ENCODE measurements at regions not wholly inside any gene's neighbourhood (a gene's known extent, or its start where the extent isn't known, plus 50 kb on each side); places are given as distances from the start of the nearest gene placed in this dataset.
"Not testable (repeated sequence)": the region's sequence is repeated elsewhere in the genome, so short reads cannot be mapped to it uniquely, and the experiment has no call there.

- no peak overlapping the region for H3K27ac Mint-ChIP-seq
- peaks cover 3% of the 10 kb centered on the region for H3K9me3 Mint-ChIP-seq
- no peaks in the 10 kb centered on the region for H3K36me3 Mint-ChIP-seq
- H3K4me3 Mint-ChIP-seq, result no peak overlapping the region
- H3K27me3 Mint-ChIP-seq, result no peaks in the 10 kb centered on the region
- no peak for ATAC-seq
- H3K4me1 Mint-ChIP-seq, result no peaks in the 10 kb centered on the region
Observed at GRCh38 chr14:87251011-87251410, 742.0 kb downstream of the GALC start.

- Mint-ChIP-seq H3K27me3 (no peaks in the 10 kb centered on the region), H3K4me1 (no peaks in the 10 kb centered on the region), H3K27ac (no peak overlapping the region), H3K4me3 (no peak overlapping the region), H3K36me3 (no peaks in the 10 kb centered on the region), H3K9me3 (peaks cover 29% of the 10 kb centered on the region)
- no peak for ATAC-seq
Observed at GRCh38 chr14:87241018-87241768, 751.8 kb downstream of the GALC start.

- not testable (repeated sequence) for H3K27ac Mint-ChIP-seq, H3K27me3 Mint-ChIP-seq, ATAC-seq, H3K4me3 Mint-ChIP-seq, H3K4me1 Mint-ChIP-seq, H3K36me3 Mint-ChIP-seq
- H3K9me3 Mint-ChIP-seq, result peaks cover 31% of the 10 kb centered on the region
Observed at GRCh38 chr14:87240319-87240718, 752.7 kb downstream of the GALC start.

GRCh38 chr14:87233806-87234384 is 759.1 kb downstream of the GALC start:
- Mint-ChIP-seq H3K4me3 (no peak overlapping the region), H3K36me3 (no peaks in the 10 kb centered on the region), H3K27me3 (no peaks in the 10 kb centered on the region), H3K4me1 (no peaks in the 10 kb centered on the region), H3K9me3 (peaks cover 35% of the 10 kb centered on the region), H3K27ac (no peak overlapping the region)
- no peak for ATAC-seq

GRCh38 chr14:87233266-87233665 is 759.7 kb downstream of the GALC start:
- Mint-ChIP-seq H3K4me3 (no peak overlapping the region), H3K4me1 (no peaks in the 10 kb centered on the region), H3K9me3 (peaks cover 31% of the 10 kb centered on the region), H3K36me3 (no peaks in the 10 kb centered on the region), H3K27ac (no peak overlapping the region), H3K27me3 (no peaks in the 10 kb centered on the region)
- no peak for ATAC-seq

GRCh38 chr14:87231336-87232026 is 761.5 kb downstream of the GALC start:
- no peaks in the 10 kb centered on the region for H3K36me3 Mint-ChIP-seq
- no peak overlapping the region for H3K4me3 Mint-ChIP-seq

GRCh38 chr14:87230726-87231125 is 762.3 kb downstream of the GALC start:
- H3K36me3 Mint-ChIP-seq, result no peaks in the 10 kb centered on the region
- no peak overlapping the region for H3K4me3 Mint-ChIP-seq
- H3K9me3 Mint-ChIP-seq, result peaks cover 23% of the 10 kb centered on the region
- no peak for ATAC-seq
- H3K27ac Mint-ChIP-seq, result no peak overlapping the region
- H3K27me3 Mint-ChIP-seq, result no peaks in the 10 kb centered on the region
- H3K4me1 Mint-ChIP-seq, result no peaks in the 10 kb centered on the region

More at GRCh38 chr14:87231336-87232026, 761.5 kb downstream of the GALC start:
- Mint-ChIP-seq H3K9me3 (peaks cover 25% of the 10 kb centered on the region), H3K27ac (no peak overlapping the region), H3K27me3 (no peaks in the 10 kb centered on the region), H3K4me1 (no peaks in the 10 kb centered on the region)
- ATAC-seq, result no peak

- no peak overlapping the region for H3K27ac Mint-ChIP-seq
- ATAC-seq, result no peak
- H3K4me1 Mint-ChIP-seq, result no peaks in the 10 kb centered on the region
- H3K4me3 Mint-ChIP-seq, result no peak overlapping the region
- H3K27me3 Mint-ChIP-seq, result no peaks in the 10 kb centered on the region
- no peaks in the 10 kb centered on the region for H3K36me3 Mint-ChIP-seq
- peaks cover 17% of the 10 kb centered on the region for H3K9me3 Mint-ChIP-seq
Observed at GRCh38 chr14:87229131-87229530, 763.9 kb downstream of the GALC start.

- Mint-ChIP-seq H3K4me1 (no peaks in the 10 kb centered on the region), H3K9me3 (no peaks in the 10 kb centered on the region), H3K36me3 (no peaks in the 10 kb centered on the region), H3K4me3 (no peak overlapping the region), H3K27ac (no peak overlapping the region), H3K27me3 (no peaks in the 10 kb centered on the region)
- ATAC-seq, result no peak
Observed at GRCh38 chr14:87217023-87217422, 776.0 kb downstream of the GALC start.

- H3K27me3 Mint-ChIP-seq, result no peaks in the 10 kb centered on the region
- no peaks in the 10 kb centered on the region for H3K9me3 Mint-ChIP-seq
- no peak for ATAC-seq
- no peaks in the 10 kb centered on the region for H3K4me1 Mint-ChIP-seq
- no peaks in the 10 kb centered on the region for H3K36me3 Mint-ChIP-seq
- H3K27ac Mint-ChIP-seq, result no peak overlapping the region
- no peak overlapping the region for H3K4me3 Mint-ChIP-seq
Observed at GRCh38 chr14:87214558-87214957, 778.4 kb downstream of the GALC start.

GRCh38 chr14:87207756-87208155 is 785.2 kb downstream of the GALC start:
- ATAC-seq, result no peak
- Mint-ChIP-seq H3K27ac (no peak overlapping the region), H3K4me1 (no peaks in the 10 kb centered on the region), H3K27me3 (no peaks in the 10 kb centered on the region), H3K9me3 (peaks cover 2% of the 10 kb centered on the region), H3K36me3 (no peaks in the 10 kb centered on the region), H3K4me3 (no peak overlapping the region)

GRCh38 chr14:87205811-87206210 is 787.2 kb downstream of the GALC start:
- Mint-ChIP-seq H3K36me3 (no peaks in the 10 kb centered on the region), H3K4me3 (no peak overlapping the region), H3K27ac (no peak overlapping the region), H3K9me3 (peaks cover 2% of the 10 kb centered on the region), H3K27me3 (no peaks in the 10 kb centered on the region), H3K4me1 (no peaks in the 10 kb centered on the region)
- ATAC-seq, result no peak

GRCh38 chr14:87203346-87203745 is 789.6 kb downstream of the GALC start:
- peaks cover 2% of the 10 kb centered on the region for H3K9me3 Mint-ChIP-seq
- H3K27ac Mint-ChIP-seq, result no peak overlapping the region
- no peaks in the 10 kb centered on the region for H3K4me1 Mint-ChIP-seq
- no peaks in the 10 kb centered on the region for H3K36me3 Mint-ChIP-seq
- no peak for ATAC-seq
- H3K27me3 Mint-ChIP-seq, result no peaks in the 10 kb centered on the region
- H3K4me3 Mint-ChIP-seq, result no peak overlapping the region

- no peak overlapping the region for H3K27ac Mint-ChIP-seq
Observed at GRCh38 chr14:87199381-87199780, 793.6 kb downstream of the GALC start.

GRCh38 chr14:87196436-87196835 is 796.5 kb downstream of the GALC start:
- H3K4me1 Mint-ChIP-seq, result no peaks in the 10 kb centered on the region
- no peak overlapping the region for H3K4me3 Mint-ChIP-seq

More at GRCh38 chr14:87199381-87199780, 793.6 kb downstream of the GALC start:
- no peaks in the 10 kb centered on the region for H3K36me3 Mint-ChIP-seq
- peaks cover 7% of the 10 kb centered on the region for H3K9me3 Mint-ChIP-seq
- H3K4me1 Mint-ChIP-seq, result no peaks in the 10 kb centered on the region
- H3K4me3 Mint-ChIP-seq, result no peak overlapping the region
- H3K27me3 Mint-ChIP-seq, result no peaks in the 10 kb centered on the region
- no peak for ATAC-seq

GRCh38 chr14:87187786-87188185 is 805.2 kb downstream of the GALC start:
- H3K27me3 Mint-ChIP-seq, result no peaks in the 10 kb centered on the region
- no peaks in the 10 kb centered on the region for H3K4me1 Mint-ChIP-seq
- H3K27ac Mint-ChIP-seq, result no peak overlapping the region
- no peak for ATAC-seq
- no peak overlapping the region for H3K4me3 Mint-ChIP-seq
- no peaks in the 10 kb centered on the region for H3K36me3 Mint-ChIP-seq
- H3K9me3 Mint-ChIP-seq, result peaks cover 8% of the 10 kb centered on the region

More at GRCh38 chr14:87196436-87196835, 796.5 kb downstream of the GALC start:
- Mint-ChIP-seq H3K9me3 (peaks cover 12% of the 10 kb centered on the region), H3K27me3 (no peaks in the 10 kb centered on the region), H3K36me3 (no peaks in the 10 kb centered on the region), H3K27ac (no peak overlapping the region)
- ATAC-seq, result no peak

Measured in stimulated activated memory B cell treated with anti-CD40 and anti-IgM and Interleukin-4, amounts not matched to agents 10 μg/mL and 1 μg/mL and 100 μg/mL, for 72 hours (primary cell).